ENCODE measurements at regions not wholly inside any gene's neighbourhood (a gene's known extent, or its start where the extent isn't known, plus 50 kb on each side); places are given as distances from the start of the nearest gene placed in this dataset.

DNA sequence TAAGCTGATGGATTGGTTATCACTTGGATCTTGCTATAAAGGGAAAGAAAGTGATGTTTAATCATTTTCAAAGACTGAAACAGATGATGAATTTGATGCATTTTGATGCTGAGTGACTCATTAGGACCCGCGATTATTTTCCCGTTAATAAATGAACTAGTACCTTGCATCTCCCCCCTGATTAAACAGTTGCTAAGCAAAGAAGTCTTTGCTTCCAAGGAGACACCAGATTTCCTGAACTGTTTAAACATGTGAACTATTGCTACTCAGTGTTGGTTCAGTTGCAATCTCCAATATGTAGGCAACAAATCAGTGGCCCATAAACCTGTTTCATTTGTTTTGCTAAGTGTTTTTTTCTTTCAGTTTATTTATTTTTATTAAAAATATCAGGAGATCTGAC lies 375.2 kb downstream of the AACS start:
- no peak for TF ChIP-seq CTCF (conservative IDR thresholded peaks at IDR 0.05)

GRCh38 chr12:125443341-125443740 lies 378.1 kb downstream of the AACS start:
- TF ChIP-seq CTCF (conservative IDR thresholded peaks at IDR 0.05): no peak
- H3K27ac ChIP-seq: no peak overlapping the region

More for the DNA sequence above, 375.2 kb downstream of the AACS start:
- H3K27ac ChIP-seq: no peak overlapping the region

DNA sequence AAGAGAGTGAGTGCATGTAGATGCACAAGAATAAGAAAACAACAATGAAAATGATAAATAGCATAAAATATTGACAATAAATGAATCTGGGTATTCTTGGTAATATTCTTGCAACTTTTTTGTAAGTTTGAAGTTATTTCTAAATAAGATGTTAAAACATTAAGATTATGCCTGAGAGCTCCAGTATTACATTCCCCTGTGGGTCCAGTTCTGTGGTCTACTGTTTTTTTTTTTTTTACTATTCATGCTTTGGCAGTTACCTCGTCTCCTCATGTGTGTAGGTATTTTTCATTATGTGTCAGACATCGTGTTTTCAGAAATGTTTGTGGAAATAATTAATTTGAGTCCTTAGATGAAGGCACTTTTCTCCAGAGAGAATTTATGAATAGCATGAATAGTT lies 386.2 kb downstream of the AACS start:
- H3K27ac ChIP-seq: no peak overlapping the region
- no peak for TF ChIP-seq CTCF (conservative IDR thresholded peaks at IDR 0.05)

- no peak overlapping the region for H3K27ac ChIP-seq
Observed at GRCh38 chr12:125453751-125454150, 388.5 kb downstream of the AACS start.

DNA sequence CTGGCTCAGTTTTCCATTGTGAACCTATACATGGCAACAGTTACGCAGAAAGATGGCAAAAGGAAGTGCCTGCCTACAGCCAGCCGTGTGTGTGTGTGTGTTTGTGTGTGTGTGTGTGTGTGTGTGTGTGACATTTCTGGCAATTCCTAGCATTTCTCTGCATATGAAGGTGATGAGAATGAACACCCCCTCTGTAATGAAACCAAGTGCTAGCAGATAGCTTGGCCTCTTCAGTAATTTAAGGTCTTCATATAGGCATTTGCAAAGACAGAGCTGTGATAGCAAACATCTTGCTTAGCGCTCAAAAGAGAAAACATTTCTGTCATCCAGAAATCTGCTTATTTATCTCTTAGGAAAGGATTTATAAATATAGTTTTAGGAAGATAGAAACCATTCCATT lies 389.1 kb downstream of the AACS start:
- no peak for TF ChIP-seq CTCF (conservative IDR thresholded peaks at IDR 0.05)
- no peak overlapping the region for H3K27ac ChIP-seq

More at GRCh38 chr12:125453751-125454150, 388.5 kb downstream of the AACS start:
- no peak for TF ChIP-seq CTCF (conservative IDR thresholded peaks at IDR 0.05)

DNA sequence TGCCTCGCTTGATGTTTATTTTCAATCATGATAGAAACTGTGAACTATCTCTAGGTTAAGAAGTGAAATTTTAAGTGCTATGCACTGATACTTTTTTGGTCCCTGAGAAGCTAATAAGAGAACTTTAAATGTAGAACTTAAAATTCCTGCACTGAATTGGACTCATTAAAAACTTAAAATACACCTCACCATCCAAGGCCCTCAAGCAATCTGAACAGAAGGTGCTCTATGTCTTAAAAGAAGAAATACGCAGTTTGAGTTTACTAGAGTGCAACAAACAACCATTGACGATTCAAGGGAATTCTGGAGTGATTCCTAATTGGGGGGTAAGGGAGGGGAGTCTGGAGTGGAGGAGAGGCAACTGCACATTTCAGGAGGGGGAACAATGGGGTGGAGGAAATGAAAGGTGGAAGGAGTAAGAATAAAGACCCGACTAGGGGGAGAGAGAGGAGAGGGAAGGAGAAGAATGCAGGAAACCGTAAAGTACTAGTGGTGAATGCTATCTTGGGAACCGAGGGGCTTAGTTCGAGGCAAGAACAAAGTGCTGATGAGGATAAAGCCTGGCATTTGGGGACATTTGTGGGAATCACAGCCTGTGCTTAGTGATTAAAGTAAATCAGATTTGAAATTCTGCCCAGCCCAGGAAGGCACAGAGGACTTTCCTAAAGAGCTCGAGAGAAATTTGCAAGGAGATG lies 389.7 kb downstream of the AACS start:
- no peak overlapping the region for H3K27ac ChIP-seq
- no peak for TF ChIP-seq CTCF (conservative IDR thresholded peaks at IDR 0.05)

DNA sequence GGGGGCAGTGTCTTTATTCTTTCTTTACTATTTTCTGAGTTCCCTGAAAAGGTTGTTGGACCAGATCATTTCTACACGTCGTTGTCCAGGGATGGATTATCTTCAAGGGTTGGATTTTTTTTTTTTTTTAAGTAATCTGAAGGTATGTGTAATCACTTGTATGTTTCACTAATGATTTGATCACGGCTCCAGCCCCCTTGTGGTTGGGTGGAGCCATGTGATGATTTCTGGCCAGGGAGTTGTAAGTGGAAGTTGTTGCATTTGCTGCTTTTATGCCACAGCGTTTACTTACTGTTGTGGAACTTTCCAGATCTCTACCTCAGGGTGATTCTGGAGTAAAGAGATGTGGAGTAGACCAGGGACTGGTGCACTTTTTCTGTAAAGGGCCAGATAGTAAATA lies 390.3 kb downstream of the AACS start:
- peak; percentile 49 for TF ChIP-seq CTCF (conservative IDR thresholded peaks at IDR 0.05)

More for the DNA sequence above, 390.3 kb downstream of the AACS start:
- no peak overlapping the region for H3K27ac ChIP-seq

Data from VCaP (cell line).